ENCODE measurements at regions not wholly inside any gene's neighbourhood (a gene's known extent, or its start where the extent isn't known, plus 50 kb on each side); places are given as distances from the start of the nearest gene placed in this dataset.

DNA sequence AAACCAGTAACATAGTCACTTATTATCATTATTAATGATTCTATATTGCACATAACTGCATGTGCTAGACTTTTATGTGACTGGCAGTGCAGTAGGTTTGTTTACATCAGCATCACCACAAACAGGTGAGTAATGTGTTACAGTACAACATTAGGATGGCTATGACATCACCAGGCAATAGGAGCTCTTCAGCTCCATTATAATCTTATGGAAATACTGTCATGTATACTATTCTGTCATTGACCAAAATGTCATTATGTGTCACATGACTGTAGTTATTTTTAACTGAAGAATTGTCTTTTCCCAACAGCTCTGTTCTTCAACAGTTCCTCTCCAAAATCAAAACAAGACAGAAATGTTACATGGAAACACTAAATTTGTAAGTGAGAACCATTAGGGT, 96.3 kb downstream of the C18orf54 start:
- BruUV-seq (replicated peaks): no TSS peak
- TF ChIP-seq PURB (CRISPR knock-in tag; IDR thresholded peaks at IDR 0.05; ENCODE audit: low read depth) (no peak), ZNF143 (CRISPR knock-in tag; IDR thresholded peaks at IDR 0.05) (no peak), TFE3 (CRISPR knock-in tag; IDR thresholded peaks at IDR 0.05) (peak; percentile 71), CTBP1 (IDR thresholded peaks at IDR 0.05; ENCODE audit: borderline replicate concordance) (no peak)
- H3K9ac ChIP-seq (ENCODE audit: insufficient read depth in 1 of 2, low read depth in 2 of 2, low read length in 2 of 2): no peak overlapping the region
- no peaks in the 10 kb centered on the region for H3K9me1 ChIP-seq (ENCODE audit: control insufficient read depth, insufficient read depth, low read length)
- H3K27ac ChIP-seq (ENCODE audit: extremely low read depth, low read depth, low read length): no peak overlapping the region
- no peaks in the 10 kb centered on the region for H3K79me2 ChIP-seq (ENCODE audit: control insufficient read depth, insufficient read depth, low read length)
- no peak overlapping the region for H3K4me2 ChIP-seq (ENCODE audit: insufficient read depth, low read length)
- no peak for DNase-seq (ENCODE audit: extremely low read depth in 1 of 4, low spot score in 3 of 4)
- H3K4me3 ChIP-seq: no peak overlapping the region
- ATAC-seq: no peak
- H3K9me3 ChIP-seq (replicated peaks; ENCODE audit: control insufficient read depth, insufficient read depth, low read depth, low read length): no peaks in the 10 kb centered on the region
- no peaks in the 10 kb centered on the region for H3K4me1 ChIP-seq (replicated peaks in 1 of 2; ENCODE audit: control insufficient read depth in 2 of 2, insufficient read depth in 2 of 2, low read length in 2 of 2)
- CTCF ChIA-PET (ENCODE audit: low intra/inter-chr PET ratio): no interaction called here
- H2AFZ ChIP-seq (ENCODE audit: low read depth, low read length): no peak overlapping the region
- no peaks in the 10 kb centered on the region for H4K20me1 ChIP-seq (replicated peaks; ENCODE audit: control insufficient read depth, insufficient read depth, low read length)
- no peaks in the 10 kb centered on the region for H3K27me3 ChIP-seq (ENCODE audit: control insufficient read depth in 2 of 2, insufficient read depth in 2 of 2, low read length in 2 of 2)
- intact Hi-C loops (cut with micrococcal nuclease) (no loop called here), in situ Hi-C loops (cut with MboI) (no loop called here)
- H3K36me3 ChIP-seq (ENCODE audit: control insufficient read depth, insufficient read depth, low read length): no peaks in the 10 kb centered on the region
- POLR2A ChIA-PET: interaction anchor here (1.5 kb wide), 1 partner anchor 10 kb away, joined by 4 read pairs; no protein-coding TSS in a partner anchor
- no peak for FAIRE-seq

DNA sequence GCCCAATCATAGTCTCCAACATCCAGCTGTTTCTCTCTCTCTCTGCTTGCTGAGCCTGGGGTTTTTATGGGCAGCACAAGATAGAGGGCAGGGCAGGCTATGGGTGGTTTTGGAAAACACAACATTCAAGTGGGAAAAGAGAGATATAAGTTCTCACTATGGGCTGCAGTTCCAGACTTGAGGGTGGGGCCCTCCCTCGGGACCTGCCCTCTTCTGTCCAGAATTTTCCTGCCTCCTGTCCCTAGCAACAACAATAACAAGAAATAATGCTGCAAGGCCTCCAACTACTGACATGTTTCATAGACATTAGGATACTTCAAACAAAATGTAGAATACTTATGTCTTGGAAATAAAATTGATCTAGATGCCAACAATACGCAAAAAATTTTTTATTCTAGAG, 107.8 kb downstream of the C18orf54 start:
- Histone ChIP-seq H3K4me1 (replicated peaks in 1 of 2; ENCODE audit: control insufficient read depth in 2 of 2, insufficient read depth in 2 of 2, low read length in 2 of 2) (no peaks in the 10 kb centered on the region), H2AFZ (ENCODE audit: low read depth, low read length) (no peak overlapping the region), H3K79me2 (ENCODE audit: control insufficient read depth, insufficient read depth, low read length) (no peaks in the 10 kb centered on the region), H3K4me2 (ENCODE audit: insufficient read depth, low read length) (no peak overlapping the region), H3K9me3 (replicated peaks; ENCODE audit: control insufficient read depth, insufficient read depth, low read depth, low read length) (no peaks in the 10 kb centered on the region), H3K9ac (ENCODE audit: insufficient read depth in 1 of 2, low read depth in 2 of 2, low read length in 2 of 2) (no peak overlapping the region), H3K9me1 (ENCODE audit: control insufficient read depth, insufficient read depth, low read length) (no peaks in the 10 kb centered on the region), H3K4me3 (no peak overlapping the region), H3K27me3 (ENCODE audit: control insufficient read depth in 2 of 2, insufficient read depth in 2 of 2, low read length in 2 of 2) (no peaks in the 10 kb centered on the region), H3K27ac (ENCODE audit: extremely low read depth, low read depth, low read length) (no peak overlapping the region), H4K20me1 (replicated peaks; ENCODE audit: control insufficient read depth, insufficient read depth, low read length) (no peaks in the 10 kb centered on the region), H3K36me3 (ENCODE audit: control insufficient read depth, insufficient read depth, low read length) (no peaks in the 10 kb centered on the region)
- no peak for ATAC-seq
- intact Hi-C loops (cut with micrococcal nuclease) (no loop called here), in situ Hi-C loops (cut with MboI) (no loop called here)
- no TSS peak for BruUV-seq (replicated peaks)
- 0% methylated on average over 2 of the region's 2 CpGs for WGBS (ENCODE audit: insufficient coverage, low coverage, missing lambda C conversion rate)
- ChIA-PET POLR2A (no interaction called here), CTCF (ENCODE audit: low intra/inter-chr PET ratio) (no interaction called here)
- DNase-seq (ENCODE audit: extremely low read depth in 1 of 4, low spot score in 3 of 4): no peak
- TF ChIP-seq NFIX (CRISPR knock-in tag; IDR thresholded peaks at IDR 0.05; ENCODE audit: low read depth) (no peak), DMBX1 (CRISPR knock-in tag; IDR thresholded peaks at IDR 0.05; ENCODE audit: borderline replicate concordance) (no peak), CSDE1 (IDR thresholded peaks at IDR 0.05) (no peak)
- FAIRE-seq: no peak
